ENCODE measurements at regions not wholly inside any gene's neighbourhood (a gene's known extent, or its start where the extent isn't known, plus 50 kb on each side); places are given as distances from the start of the nearest gene placed in this dataset.

GRCh38 chr7:68065581-68065980, 1068.9 kb downstream of the TYW1 start:
- no peak for TF ChIP-seq CTCF (IDR thresholded peaks at IDR 0.05)
- TF ChIP-seq POLR2A (IDR thresholded peaks at IDR 0.05) = no peak
